Activated B cell treated with CpG ODN at 0.5 μM for 24 hours (primary cell): ENCODE measurements at regions not wholly inside any gene's neighbourhood (a gene's known extent, or its start where the extent isn't known, plus 50 kb on each side); places are given as distances from the start of the nearest gene placed in this dataset.
"Not testable (repeated sequence)": the region's sequence is repeated elsewhere in the genome, so short reads cannot be mapped to it uniquely, and the experiment has no call there.

ENCODE experiments used
- ATAC-seq: fragments of 200-7000 bp; cut with Tn5 transposase; one replicate; pipeline ENCODE4 v1.10.0; 2021; ENCODE audit warnings: low read depth, mild to moderate bottlenecking, moderate library complexity
- CTCF ChIA-PET: fragments of 350-600 bp; sonication (Branson Sonifier 250); formaldehyde crosslinking; loops from one replicate; lab custom pipeline; 2021; ENCODE audit warnings: antibody characterized with exemption; lab: Charles Lee
- POLR2A ChIA-PET: fragments of 350-600 bp; sonication (Branson Sonifier 250); formaldehyde crosslinking; loops from one replicate; lab custom pipeline; 2021; ENCODE audit warnings: antibody characterized with exemption; lab: Charles Lee
- DNase-seq: peaks from one replicate; pipeline ENCODE4 v3.0.0; 2022
- H3K27ac Mint-ChIP-seq: one replicate; pipeline ENCODE4 v1.8.0; 2020; ENCODE audit warnings: mixed read lengths
- H3K27me3 Mint-ChIP-seq: one replicate; pipeline ENCODE4 v1.8.0; 2021; ENCODE audit warnings: mixed read lengths
- H3K36me3 Mint-ChIP-seq: one replicate; pipeline ENCODE4 v1.8.0; 2021; ENCODE audit warnings: low read depth, mixed read lengths
- H3K4me1 Mint-ChIP-seq: one replicate; pipeline ENCODE4 v1.8.0; 2021; ENCODE audit warnings: mixed read lengths
- H3K4me3 Mint-ChIP-seq: one replicate; pipeline ENCODE4 v1.8.0; 2020; ENCODE audit warnings: mild to moderate bottlenecking, mixed read lengths
- H3K9me3 Mint-ChIP-seq: one replicate; pipeline ENCODE4 v1.8.0; 2020; ENCODE audit warnings: mixed read lengths
- CTCF ChIP-seq: fragments of 200-600 bp; IDR thresholded peaks from one replicate; pipeline ENCODE4 v1.8.0; 2022; ENCODE audit warnings: antibody characterized with exemption, mild to moderate bottlenecking
- intact Hi-C: fragments of 100-400 bp; cut with micrococcal nuclease; formaldehyde crosslinking; loops from one replicate; pipeline ENCODE4 v1.15.1; 2024

DNA sequence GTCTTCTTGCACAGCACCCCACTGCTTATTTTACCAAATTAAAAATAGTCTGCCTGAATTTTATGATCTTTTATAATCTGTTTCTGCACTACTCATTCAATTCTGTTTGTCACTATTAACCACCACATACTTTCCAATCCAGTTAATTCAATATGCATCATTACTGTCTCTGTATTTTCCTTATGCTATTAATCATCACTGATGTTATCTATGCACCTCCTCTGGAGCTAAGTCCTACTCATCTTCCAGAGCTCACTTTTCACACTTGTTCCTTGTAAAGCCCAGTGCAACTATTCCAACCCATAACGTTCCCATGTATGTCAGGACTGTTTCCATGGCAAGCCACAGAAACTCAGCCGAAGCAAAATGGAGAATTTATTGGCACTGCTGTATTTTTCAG lies 713.6 kb downstream of the PLCL1 start:
- no peak for DNase-seq
- intact Hi-C loops = no loop called here
- peaks cover 3% of the 10 kb centered on the region for H3K4me1 Mint-ChIP-seq
- no peaks in the 10 kb centered on the region for H3K36me3 Mint-ChIP-seq
- no peak for TF ChIP-seq CTCF
- no peak for ATAC-seq
- ChIA-PET POLR2A (no interaction called here), CTCF (no interaction called here)
- no peak overlapping the region for H3K4me3 Mint-ChIP-seq
- H3K9me3 Mint-ChIP-seq = no peaks in the 10 kb centered on the region
- H3K27ac Mint-ChIP-seq = no peak overlapping the region
- no peaks in the 10 kb centered on the region for H3K27me3 Mint-ChIP-seq

GRCh38 chr2:198508610-198509009 lies 704.2 kb downstream of the PLCL1 start:
- H3K27me3 Mint-ChIP-seq, POLR2A ChIA-PET, CTCF ChIA-PET, H3K4me1 Mint-ChIP-seq, intact Hi-C loops, H3K36me3 Mint-ChIP-seq, DNase-seq, ATAC-seq, H3K4me3 Mint-ChIP-seq, H3K27ac Mint-ChIP-seq, H3K9me3 Mint-ChIP-seq: not testable (repeated sequence)

DNA sequence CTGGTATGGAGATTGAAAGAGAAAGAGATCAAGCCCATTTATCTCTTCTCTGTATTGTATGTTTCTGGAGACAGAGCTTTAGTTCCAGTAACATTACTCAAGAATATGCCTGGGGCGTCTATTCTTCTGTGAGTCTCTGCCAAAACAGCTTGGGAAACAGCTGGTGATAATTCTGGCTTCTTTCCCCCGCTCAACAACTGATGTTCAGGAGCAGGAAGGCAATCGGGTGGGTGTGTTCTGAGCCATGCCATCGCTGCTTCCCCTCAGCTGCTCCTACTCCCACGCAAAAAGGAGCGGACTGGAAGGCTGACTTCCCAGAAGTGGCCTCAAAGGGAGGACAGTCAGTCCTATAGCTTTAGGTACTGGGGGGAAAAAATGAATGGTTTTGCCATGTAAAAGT lies 695.1 kb downstream of the PLCL1 start:
- H3K4me1 Mint-ChIP-seq = no peaks in the 10 kb centered on the region
- intact Hi-C loops = no loop called here
- CTCF ChIA-PET = no interaction called here
- no peak overlapping the region for H3K4me3 Mint-ChIP-seq
- no peaks in the 10 kb centered on the region for H3K36me3 Mint-ChIP-seq
- no peaks in the 10 kb centered on the region for H3K9me3 Mint-ChIP-seq
- ATAC-seq = no peak
- no peak overlapping the region for H3K27ac Mint-ChIP-seq
- no peaks in the 10 kb centered on the region for H3K27me3 Mint-ChIP-seq
- no peak for DNase-seq
- TF ChIP-seq CTCF = no peak
- POLR2A ChIA-PET = no interaction called here

DNA sequence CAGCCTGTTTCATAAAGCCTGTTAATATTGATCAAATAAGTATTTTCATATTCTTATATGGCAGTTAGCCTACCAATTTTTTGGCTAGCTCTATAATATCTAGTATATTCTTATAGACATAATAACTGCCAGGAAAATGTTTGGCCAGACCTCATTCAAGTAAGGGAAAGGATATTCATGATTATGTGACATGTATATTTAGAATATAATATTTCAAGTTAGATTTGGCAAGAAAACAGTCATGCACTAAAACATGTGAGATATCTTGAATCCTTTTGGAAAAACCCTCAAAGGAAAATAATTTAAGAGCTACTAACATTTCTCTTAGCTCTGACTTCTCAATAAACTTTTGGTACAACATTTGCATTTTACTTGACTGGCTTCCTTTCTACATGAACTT lies 694.1 kb downstream of the PLCL1 start:
- no peaks in the 10 kb centered on the region for H3K27me3 Mint-ChIP-seq
- intact Hi-C loops = no loop called here
- ChIA-PET CTCF (no interaction called here), POLR2A (no interaction called here)
- DNase-seq (no peak), ATAC-seq (no peak)
- H3K4me1 Mint-ChIP-seq = no peaks in the 10 kb centered on the region
- H3K9me3 Mint-ChIP-seq = no peaks in the 10 kb centered on the region
- H3K36me3 Mint-ChIP-seq = no peaks in the 10 kb centered on the region
- no peak overlapping the region for H3K27ac Mint-ChIP-seq
- TF ChIP-seq CTCF = no peak
- no peak overlapping the region for H3K4me3 Mint-ChIP-seq

DNA sequence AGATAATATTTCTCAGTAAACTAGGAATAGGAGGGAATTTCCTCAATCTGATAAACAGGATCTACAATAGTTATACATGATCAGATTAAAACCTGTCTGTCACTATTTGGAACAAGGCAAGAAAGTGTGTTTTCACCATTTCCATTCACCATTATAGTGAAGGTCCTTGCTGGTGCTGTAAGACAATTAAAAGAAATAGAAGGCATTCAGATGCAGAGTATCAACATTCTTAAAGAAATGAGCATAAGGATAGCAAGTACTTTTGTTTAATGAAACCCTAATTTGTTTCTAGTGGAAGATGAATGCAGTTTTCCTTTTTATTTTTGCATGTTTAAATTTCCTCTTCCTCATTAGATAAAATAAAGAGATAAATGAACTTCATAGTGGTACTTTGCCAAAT lies 693.7 kb downstream of the PLCL1 start:
- H3K27ac Mint-ChIP-seq = no peak overlapping the region
- no peak for ATAC-seq
- H3K27me3 Mint-ChIP-seq = no peaks in the 10 kb centered on the region
- intact Hi-C loops = no loop called here
- no peak for DNase-seq
- no peak for TF ChIP-seq CTCF
- H3K9me3 Mint-ChIP-seq = no peaks in the 10 kb centered on the region
- H3K36me3 Mint-ChIP-seq = no peaks in the 10 kb centered on the region
- H3K4me3 Mint-ChIP-seq = no peak overlapping the region
- POLR2A ChIA-PET = no interaction called here
- H3K4me1 Mint-ChIP-seq = no peaks in the 10 kb centered on the region
- CTCF ChIA-PET = no interaction called here

GRCh38 chr2:198494931-198495330 lies 690.5 kb downstream of the PLCL1 start:
- ChIA-PET POLR2A (no interaction called here), CTCF (no interaction called here)
- Mint-ChIP-seq H3K9me3 (no peaks in the 10 kb centered on the region), H3K27me3 (no peaks in the 10 kb centered on the region), H3K4me3 (no peak overlapping the region), H3K36me3 (no peaks in the 10 kb centered on the region), H3K4me1 (no peaks in the 10 kb centered on the region), H3K27ac (no peak overlapping the region)
- intact Hi-C loops = no loop called here
- no peak for TF ChIP-seq CTCF
- no peak for DNase-seq
- ATAC-seq = no peak
